Trophoblast cell (in vitro differentiated cells and primary cell): ENCODE measurements at regions not wholly inside any gene's neighbourhood (a gene's known extent, or its start where the extent isn't known, plus 50 kb on each side); places are given as distances from the start of the nearest gene placed in this dataset.

ENCODE experiments used
- DNase-seq, 2 donors: peaks; one replicate each; pipeline ENCODE4 v3.0.0-alpha.2; 2016
- H2AFZ ChIP-seq: 2 replicates; pipeline ENCODE4 v1.6.1; 2013; ENCODE audit warnings: low read length, moderate library complexity, mild to moderate bottlenecking; ENCODE audit not compliant: insufficient read depth, poor library complexity
- H2AK5ac ChIP-seq: 2 replicates; pipeline ENCODE4 v1.6.1; 2013; ENCODE audit warnings: mild to moderate bottlenecking, low read length
- H2BK120ac ChIP-seq: 2 replicates; pipeline ENCODE4 v1.6.1; 2013; ENCODE audit warnings: low read length, mild to moderate bottlenecking, moderate library complexity; ENCODE audit not compliant: insufficient read depth, poor library complexity
- H2BK12ac ChIP-seq: 2 replicates; pipeline ENCODE4 v1.6.1; 2013; ENCODE audit warnings: mild to moderate bottlenecking, low read length, moderate library complexity
- H2BK5ac ChIP-seq: 2 replicates; pipeline ENCODE4 v1.6.1; 2013; ENCODE audit warnings: low read length, low read depth, moderate library complexity, mild to moderate bottlenecking; ENCODE audit not compliant: poor library complexity
- H3K14ac ChIP-seq: 2 replicates; pipeline ENCODE4 v1.6.1; 2013; ENCODE audit warnings: mild to moderate bottlenecking, low read length
- H3K18ac ChIP-seq: 2 replicates; pipeline ENCODE4 v1.6.1; 2013; ENCODE audit warnings: mild to moderate bottlenecking, low read length
- H3K23ac ChIP-seq: 2 replicates; pipeline ENCODE4 v1.6.1; 2013; ENCODE audit warnings: low read length
- H3K27ac ChIP-seq: 2 replicates; pipeline ENCODE4 v1.5.1; 2013; ENCODE audit warnings: low read depth, mild to moderate bottlenecking, inconsistent platforms, low read length, moderate library complexity
- H3K27me3 ChIP-seq: 2 replicates; pipeline ENCODE4 v1.6.1; 2013; ENCODE audit warnings: inconsistent platforms, mild to moderate bottlenecking, low read length, moderate library complexity; ENCODE audit not compliant: insufficient read depth
- H3K36me3 ChIP-seq, 2 experiments: 1 replicate in 1 of 2; 2 replicates in 1 of 2; pipeline ENCODE4 v1.6.1; 2013; ENCODE audit warnings: low read length in 2 of 2, mild to moderate bottlenecking in 2 of 2, moderate library complexity in 1 of 2; ENCODE audit not compliant: insufficient read depth in 2 of 2, control insufficient read depth in 1 of 2
- H3K4ac ChIP-seq: 2 replicates; pipeline ENCODE4 v1.6.1; 2013; ENCODE audit warnings: low read depth, mild to moderate bottlenecking, low read length, moderate library complexity
- H3K4me1 ChIP-seq, 2 experiments: 1 replicate in 1 of 2; 2 replicates in 1 of 2; pipeline ENCODE4 v1.6.1; 2013; ENCODE audit warnings: low read length in 2 of 2, mild to moderate bottlenecking in 2 of 2, moderate library complexity in 1 of 2; ENCODE audit not compliant: insufficient read depth in 2 of 2, control insufficient read depth in 1 of 2
- H3K4me2 ChIP-seq: 2 replicates; pipeline ENCODE4 v1.6.1; 2013; ENCODE audit warnings: inconsistent platforms, mild to moderate bottlenecking, low read length, moderate library complexity
- H3K4me3 ChIP-seq: 2 replicates; pipeline ENCODE4 v1.5.1; 2013; ENCODE audit warnings: mild to moderate bottlenecking, low read depth, low read length, inconsistent platforms
- H3K79me1 ChIP-seq: one replicate; pipeline ENCODE4 v1.6.1; 2013; ENCODE audit warnings: low read length
- H3K79me2 ChIP-seq: 2 replicates; pipeline ENCODE4 v1.6.1; 2013; ENCODE audit warnings: low read length, mild to moderate bottlenecking; ENCODE audit not compliant: control insufficient read depth, insufficient read depth, poor library complexity
- H3K9ac ChIP-seq: 2 replicates; pipeline ENCODE4 v1.6.1; 2013; ENCODE audit warnings: mild to moderate bottlenecking, low read length
- H3K9me3 ChIP-seq: 2 replicates; pipeline ENCODE4 v1.6.1; 2013; ENCODE audit warnings: low read depth, mild to moderate bottlenecking, control low read depth, inconsistent platforms, low read length; ENCODE audit not compliant: insufficient read depth
- H4K12ac ChIP-seq: 2 replicates; pipeline ENCODE4 v1.6.1; 2013; ENCODE audit warnings: low read depth, mild to moderate bottlenecking, low read length, moderate library complexity
- H4K8ac ChIP-seq: 2 replicates; pipeline ENCODE4 v1.6.1; 2013; ENCODE audit warnings: low read depth, mild to moderate bottlenecking, low read length, moderate library complexity
- H4K91ac ChIP-seq: one replicate; pipeline ENCODE4 v1.6.1; 2013; ENCODE audit warnings: low read depth, mild to moderate bottlenecking, low read length, moderate library complexity
- WGBS: extraction: QIAGEN DNeasy Blood & Tissue Kit; methylation state at CpG from one replicate; pipeline ENCODE4 v1.1.7; 2013; ENCODE audit warnings: missing lambda C conversion rate; ENCODE audit not compliant: insufficient read length, insufficient coverage; ENCODE audit errors: extremely low coverage; 5-methylcytosine and 5-hydroxymethylcytosine counted together

- Histone ChIP-seq H2AK5ac (no peak overlapping the region), H3K4ac (no peak overlapping the region), H2BK12ac (no peak overlapping the region), H3K4me1 (no peaks in the 10 kb centered on the region), H2BK5ac (no peak overlapping the region), H4K12ac (no peak overlapping the region), H3K27ac (no peak overlapping the region), H3K36me3 (no peaks in the 10 kb centered on the region), H3K79me2 (no peaks in the 10 kb centered on the region), H2AFZ (no peak overlapping the region), H3K23ac (no peak overlapping the region), H3K9ac (no peak overlapping the region), H2BK120ac (no peak overlapping the region), H3K4me3 (no peak overlapping the region), H3K27me3 (no peaks in the 10 kb centered on the region), H4K91ac (no peak overlapping the region), H4K8ac (no peak overlapping the region), H3K4me2 (no peak overlapping the region), H3K79me1 (no peaks in the 10 kb centered on the region), H3K9me3 (no peaks in the 10 kb centered on the region), H3K14ac (no peak overlapping the region), H3K18ac (no peak overlapping the region)
- no peak for DNase-seq
- no CpG with 5 or more reads among the region's 4 CpGs for WGBS
Measured at GRCh38 chr16:51290442-51291285, 139.6 kb upstream of the SALL1 start.

GRCh38 chr16:51289336-51289735 is 138.3 kb upstream of the SALL1 start:
- no peak overlapping the region for H3K4ac ChIP-seq
- H3K9me3 ChIP-seq: no peaks in the 10 kb centered on the region
- H2BK5ac ChIP-seq: no peak overlapping the region
- no peak overlapping the region for H4K12ac ChIP-seq
- no peak overlapping the region for H2BK12ac ChIP-seq
- H3K9ac ChIP-seq: no peak overlapping the region
- no peak overlapping the region for H3K27ac ChIP-seq
- H3K79me2 ChIP-seq: no peaks in the 10 kb centered on the region
- no peak overlapping the region for H3K23ac ChIP-seq
- no peak overlapping the region for H2AFZ ChIP-seq
- no CpG with 5 or more reads among the region's 3 CpGs for WGBS
- no peaks in the 10 kb centered on the region for H3K79me1 ChIP-seq
- no peak overlapping the region for H3K18ac ChIP-seq
- no peak for DNase-seq
- H4K8ac ChIP-seq: no peak overlapping the region
- H4K91ac ChIP-seq: no peak overlapping the region
- no peaks in the 10 kb centered on the region for H3K36me3 ChIP-seq
- no peak overlapping the region for H2AK5ac ChIP-seq
- H2BK120ac ChIP-seq: no peak overlapping the region
- H3K27me3 ChIP-seq: no peaks in the 10 kb centered on the region
- H3K4me2 ChIP-seq: no peak overlapping the region
- H3K4me3 ChIP-seq: no peak overlapping the region
- no peak overlapping the region for H3K14ac ChIP-seq
- H3K4me1 ChIP-seq: no peaks in the 10 kb centered on the region

GRCh38 chr16:51287121-51287755 is 136.2 kb upstream of the SALL1 start:
- no peak overlapping the region for H3K14ac ChIP-seq
- no peaks in the 10 kb centered on the region for H3K79me2 ChIP-seq
- H3K4me2 ChIP-seq: no peak overlapping the region
- H4K91ac ChIP-seq: no peak overlapping the region
- H3K4ac ChIP-seq: no peak overlapping the region
- H3K27me3 ChIP-seq: no peaks in the 10 kb centered on the region
- H3K79me1 ChIP-seq: no peaks in the 10 kb centered on the region
- no peak overlapping the region for H3K18ac ChIP-seq
- H3K27ac ChIP-seq: no peak overlapping the region
- no peaks in the 10 kb centered on the region for H3K9me3 ChIP-seq
- no peak overlapping the region for H4K12ac ChIP-seq
- no peak overlapping the region for H4K8ac ChIP-seq
- no peak overlapping the region for H2BK5ac ChIP-seq
- no peak for DNase-seq
- no peak overlapping the region for H2BK120ac ChIP-seq
- WGBS: no CpG with 5 or more reads among the region's 14 CpGs
- H3K4me3 ChIP-seq: no peak overlapping the region
- H2AFZ ChIP-seq: no peak overlapping the region
- H3K36me3 ChIP-seq: no peaks in the 10 kb centered on the region
- H2BK12ac ChIP-seq: no peak overlapping the region
- H3K4me1 ChIP-seq: no peaks in the 10 kb centered on the region
- H2AK5ac ChIP-seq: no peak overlapping the region
- no peak overlapping the region for H3K23ac ChIP-seq
- H3K9ac ChIP-seq: no peak overlapping the region

DNA sequence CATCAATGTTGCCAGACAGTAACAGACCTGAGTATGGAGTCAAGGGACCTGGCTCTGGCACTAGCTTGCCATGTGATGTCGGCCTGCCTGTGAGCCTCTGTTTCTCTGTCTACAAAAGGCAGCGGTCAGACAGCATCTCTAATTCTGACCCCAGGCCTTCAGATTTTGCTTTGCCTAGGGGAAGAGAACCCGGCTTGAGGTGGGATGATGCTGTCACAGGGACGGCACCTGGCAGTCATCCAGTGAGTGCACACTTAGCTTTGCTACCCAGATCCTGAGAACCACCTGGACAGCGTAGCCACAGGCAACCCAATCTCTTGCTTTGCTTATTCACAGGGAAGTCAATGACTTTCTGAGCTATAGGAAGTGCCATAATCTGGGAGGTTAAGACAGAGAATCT is 135.2 kb upstream of the SALL1 start:
- H2AFZ ChIP-seq: no peak overlapping the region
- no peak overlapping the region for H3K27ac ChIP-seq
- H3K4me2 ChIP-seq: no peak overlapping the region

More for the DNA sequence above, 135.2 kb upstream of the SALL1 start:
- H3K18ac ChIP-seq: no peak overlapping the region
- H3K14ac ChIP-seq: no peak overlapping the region
- no peak overlapping the region for H2BK120ac ChIP-seq
- no peak for DNase-seq
- H3K4ac ChIP-seq: no peak overlapping the region
- no peak overlapping the region for H4K12ac ChIP-seq
- H3K23ac ChIP-seq: no peak overlapping the region
- no peaks in the 10 kb centered on the region for H3K79me2 ChIP-seq
- H3K36me3 ChIP-seq: no peaks in the 10 kb centered on the region
- no peaks in the 10 kb centered on the region for H3K4me1 ChIP-seq
- H3K9ac ChIP-seq: no peak overlapping the region
- H3K4me3 ChIP-seq: no peak overlapping the region
- H2AK5ac ChIP-seq: no peak overlapping the region
- no CpG with 5 or more reads among the region's 5 CpGs for WGBS
- no peaks in the 10 kb centered on the region for H3K27me3 ChIP-seq
- no peak overlapping the region for H2BK5ac ChIP-seq
- no peaks in the 10 kb centered on the region for H3K79me1 ChIP-seq
- no peaks in the 10 kb centered on the region for H3K9me3 ChIP-seq
- no peak overlapping the region for H4K8ac ChIP-seq
- no peak overlapping the region for H2BK12ac ChIP-seq
- no peak overlapping the region for H4K91ac ChIP-seq
